HFF-Myc (cell line): ENCODE measurements at regions not wholly inside any gene's neighbourhood (a gene's known extent, or its start where the extent isn't known, plus 50 kb on each side); places are given as distances from the start of the nearest gene placed in this dataset.

Experiments
- DNase-seq: peaks from one replicate; pipeline ENCODE4 v3.0.0-alpha.2; 2011; ENCODE audit warnings: low read depth; ENCODE audit errors: extremely low read depth
- H3K4me3 ChIP-seq: replicated peaks from 2 replicates; pipeline ENCODE4 v1.5.1; 2011; ENCODE audit warnings: low read depth, mild to moderate bottlenecking, control low read depth, low read length
- CTCF ChIP-seq: IDR thresholded peaks from 2 replicates; pipeline ENCODE4 v1.5.1; 2012; ENCODE audit warnings: mild to moderate bottlenecking, low read depth, low read length, control low read depth; ENCODE audit errors: missing control alignments

- TF ChIP-seq CTCF, result no peak
- no peak overlapping the region for H3K4me3 ChIP-seq
- no peak for DNase-seq
Observed at GRCh38 chr3:13220991-13221390, 147.8 kb upstream of the IQSEC1 start.

GRCh38 chr3:13219902-13220296 lies 146.7 kb upstream of the IQSEC1 start:
- TF ChIP-seq CTCF, result no peak
- H3K4me3 ChIP-seq, result no peak overlapping the region
- no peak for DNase-seq

GRCh38 chr3:13219077-13219901 lies 146.1 kb upstream of the IQSEC1 start:
- H3K4me3 ChIP-seq, result no peak overlapping the region
- TF ChIP-seq CTCF, result no peak
- DNase-seq, result no peak

- no peak overlapping the region for H3K4me3 ChIP-seq
- DNase-seq, result no peak
Observed at GRCh38 chr3:13218541-13218908, 145.3 kb upstream of the IQSEC1 start.

GRCh38 chr3:13217736-13218540 lies 144.7 kb upstream of the IQSEC1 start:
- no peak for DNase-seq
- TF ChIP-seq CTCF, result no peak
- no peak overlapping the region for H3K4me3 ChIP-seq

More at GRCh38 chr3:13218541-13218908, 145.3 kb upstream of the IQSEC1 start:
- TF ChIP-seq CTCF, result no peak

GRCh38 chr3:13217253-13217652 lies 144.0 kb upstream of the IQSEC1 start:
- no peak for DNase-seq
- H3K4me3 ChIP-seq, result no peak overlapping the region
- TF ChIP-seq CTCF, result no peak
